Right cardiac atrium (tissue), 5 donors: ENCODE measurements at regions not wholly inside any gene's neighbourhood (a gene's known extent, or its start where the extent isn't known, plus 50 kb on each side); places are given as distances from the start of the nearest gene placed in this dataset.
A peak's percentile ranks its signal among the peaks of the same experiment; 100 is the strongest.

ENCODE experiments used
- ATAC-seq, 2 donors: fragments of 200-7000 bp; cut with Tn5 transposase; one replicate each; pipeline versions ENCODE4 v1.8.0 to v1.9.1; 2020; ENCODE audit warnings: moderate library complexity in 2 of 2, mild to moderate bottlenecking in 1 of 2
- DNase-seq, 3 donors: peaks; one replicate each; pipeline ENCODE4 v3.0.0-alpha.2; 2020
- H3K27ac ChIP-seq: one replicate; pipeline ENCODE4 v1.5.1; 2013; ENCODE audit warnings: mild to moderate bottlenecking, low read length, control low read depth, moderate library complexity
- H3K27me3 ChIP-seq: one replicate; pipeline ENCODE4 v1.6.1; 2013; ENCODE audit not compliant: control insufficient read depth, insufficient read depth
- H3K4me1 ChIP-seq: one replicate; pipeline ENCODE4 v1.6.1; 2013; ENCODE audit warnings: low read length; ENCODE audit not compliant: control insufficient read depth, insufficient read depth
- H3K4me3 ChIP-seq: one replicate; pipeline ENCODE4 v1.5.1; 2013; ENCODE audit warnings: low read length, control low read depth
- H3K9me3 ChIP-seq: one replicate; pipeline ENCODE4 v1.6.1; 2013; ENCODE audit warnings: low read length; ENCODE audit not compliant: control insufficient read depth
- WGBS: extraction: QIAGEN DNeasy Blood & Tissue Kit; methylation state at CpG from one replicate; pipeline ENCODE4 v1.1.7; 2013; 5-methylcytosine and 5-hydroxymethylcytosine counted together
- intact Hi-C, 4 donors: fragments of 100-400 bp; cut with DNase I; formaldehyde crosslinking; loops; one replicate each; pipeline versions ENCODE4 v1.11.0 to v1.14.0; 2022 to 2023
- donor health status: healthy with polysubstance abuse.
- donor health status: DM: no; HTN: yes; CAD: no.
- donor health status: DM: no; HTN: no; CAD: no.
- donor health status: DM: no; HTN: yes; CAD: no; lungs with severe emphysema.
- donor health status: DM: yes; HTN: yes; CAD: no.

DNA sequence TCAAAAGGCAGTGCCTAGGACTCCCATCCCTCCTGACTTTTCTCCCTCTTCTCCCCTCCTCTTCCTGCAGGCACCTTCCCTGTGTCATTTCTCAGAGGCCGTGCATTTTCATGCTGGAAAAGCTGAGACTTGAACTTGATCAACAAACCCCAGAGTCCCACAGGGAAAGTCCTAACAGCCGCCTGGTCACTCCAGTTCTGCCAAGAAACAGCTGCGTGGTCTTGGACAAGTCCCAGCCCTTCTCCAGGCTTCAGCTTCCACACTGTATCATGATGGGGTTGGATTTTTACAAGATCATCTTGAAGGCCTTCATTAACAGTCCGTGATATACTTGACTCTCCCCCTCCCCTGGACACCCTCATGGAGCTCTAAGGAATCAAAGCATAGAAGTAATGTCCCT is 366.0 kb downstream of the BCOR start:
- ATAC-seq (peak; percentile 6 to 25), DNase-seq (peak; percentile 50 to 77 (median 75))
- H3K4me1 ChIP-seq: peaks cover 9% of the 10 kb centered on the region
- intact Hi-C loops: loop anchor here in 2 of 4 donors (10.0 kb wide), 2 partner anchors 83 to 363 kb away; partner anchors contain the start of gene BCOR (in 1 of the 2)
- no peaks in the 10 kb centered on the region for H3K9me3 ChIP-seq
- 65% methylated on average over 4 of the region's 4 CpGs for WGBS
- H3K27ac ChIP-seq: no peak overlapping the region
- no peak overlapping the region for H3K4me3 ChIP-seq
- H3K27me3 ChIP-seq: no peaks in the 10 kb centered on the region

DNA sequence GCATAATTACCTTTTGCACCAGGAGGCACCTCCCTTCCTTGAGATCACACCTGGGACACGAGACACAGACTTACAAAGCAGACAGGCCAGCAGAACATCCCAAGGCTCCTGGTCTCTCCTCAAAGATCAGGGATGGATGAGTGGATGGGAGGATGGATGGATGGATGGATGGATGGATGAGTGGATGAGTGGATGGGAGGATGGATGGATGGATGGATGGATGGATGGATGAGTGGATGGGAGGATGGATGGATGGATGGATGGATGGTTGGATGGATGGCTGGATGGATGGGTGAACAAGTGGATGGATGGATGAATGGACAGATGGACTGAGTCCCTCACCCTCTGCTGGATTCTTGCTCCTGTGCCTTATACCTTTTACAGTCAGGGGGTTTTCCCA is 364.0 kb downstream of the BCOR start:
- 84% methylated on average over 1 of the region's 1 CpG for WGBS

DNA sequence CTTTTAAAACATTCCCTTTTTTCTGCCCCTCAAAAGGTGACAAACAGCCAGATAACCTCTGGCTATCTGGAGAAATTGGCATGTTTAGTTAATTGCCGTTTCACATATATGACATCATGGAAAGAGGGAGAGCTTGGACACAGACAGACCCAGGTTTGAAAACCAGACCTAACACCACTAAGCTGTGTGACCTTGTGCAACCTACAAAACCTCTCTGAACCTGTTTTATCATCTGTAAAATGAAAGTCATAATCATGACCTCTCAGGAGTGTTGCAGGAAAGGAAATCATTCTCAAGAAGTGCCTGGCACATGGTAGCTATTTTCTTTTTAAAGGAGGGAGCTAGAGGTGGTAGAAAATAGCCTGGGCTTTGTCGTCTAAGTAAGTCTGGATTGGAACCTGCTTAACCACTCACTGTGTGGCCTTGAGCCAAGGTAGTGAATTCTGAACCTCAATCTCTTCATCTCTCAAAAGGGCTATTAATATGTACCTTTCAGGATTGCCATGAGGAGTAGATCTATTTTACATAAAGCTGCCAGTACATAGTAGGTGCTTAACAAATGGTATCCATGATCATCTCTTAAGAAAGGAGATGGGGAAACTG is 363.5 kb downstream of the BCOR start:
- no peak for ATAC-seq
- intact Hi-C loops: loop anchor here in 2 of 4 donors (10.0 kb wide), 2 partner anchors 81 to 361 kb away; partner anchors contain the start of gene BCOR (in 1 of the 2)
- peaks cover 9% of the 10 kb centered on the region for H3K4me1 ChIP-seq
- no peak overlapping the region for H3K4me3 ChIP-seq
- no peaks in the 10 kb centered on the region for H3K27me3 ChIP-seq
- WGBS: 57% methylated on average over 2 of the region's 2 CpGs
- DNase-seq: no peak
- H3K9me3 ChIP-seq: no peaks in the 10 kb centered on the region
- no peak overlapping the region for H3K27ac ChIP-seq

More for the DNA sequence above, 364.0 kb downstream of the BCOR start:
- H3K9me3 ChIP-seq: no peaks in the 10 kb centered on the region
- ATAC-seq (no peak), DNase-seq (no peak)
- H3K27ac ChIP-seq: no peak overlapping the region
- intact Hi-C loops: loop anchor here in 2 of 4 donors (10.0 kb wide), 2 partner anchors 81 to 361 kb away; partner anchors contain the start of gene BCOR (in 1 of the 2)
- peaks cover 9% of the 10 kb centered on the region for H3K4me1 ChIP-seq
- H3K27me3 ChIP-seq: no peaks in the 10 kb centered on the region
- no peak overlapping the region for H3K4me3 ChIP-seq

DNA sequence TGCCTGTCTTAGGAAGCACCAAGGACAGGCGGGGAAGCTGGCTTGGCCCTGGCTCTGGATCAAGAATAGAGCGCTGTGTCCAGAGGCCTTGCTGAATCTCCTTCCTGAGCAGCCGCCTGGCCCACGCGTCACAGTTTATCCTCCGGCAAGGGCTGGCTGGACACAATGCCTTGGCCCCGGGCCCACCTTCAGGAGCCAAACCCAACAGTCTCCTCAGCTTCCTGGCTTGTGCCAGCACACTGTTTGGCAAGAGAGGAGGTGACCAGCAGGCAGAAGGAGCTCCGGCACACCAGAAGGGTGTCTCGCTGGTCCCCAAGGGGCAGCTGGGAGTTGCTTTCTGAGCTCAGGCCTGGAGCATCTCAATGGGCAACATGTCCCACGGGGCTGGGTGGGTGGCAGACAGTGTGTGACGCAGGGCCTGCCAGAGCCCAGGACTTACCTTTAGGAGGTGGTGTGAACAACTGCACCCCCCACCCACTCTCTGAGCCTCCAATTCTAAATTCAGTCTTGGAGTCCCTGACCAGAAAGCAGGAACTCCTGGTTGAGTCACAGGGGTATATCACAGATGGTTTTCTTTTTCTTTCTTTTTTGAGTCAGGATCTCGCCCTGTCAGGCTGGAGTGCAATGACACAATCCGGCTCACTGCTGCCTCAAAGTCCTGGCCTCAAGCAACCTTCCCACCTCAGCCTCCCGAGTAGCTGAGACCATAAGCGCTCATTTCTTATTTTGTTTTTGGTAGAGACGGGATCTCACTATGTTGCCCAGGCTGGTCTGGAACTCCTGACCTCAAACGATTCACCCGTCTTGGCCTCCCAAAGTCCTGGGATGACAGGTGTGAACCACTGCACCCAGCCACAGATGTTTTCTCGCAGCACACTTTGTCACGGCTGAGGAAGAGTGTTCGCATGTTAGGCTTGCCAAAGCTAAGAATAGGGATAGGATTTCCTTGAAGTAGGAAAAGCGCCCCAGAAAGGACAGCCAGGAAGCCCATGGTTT is 361.2 kb downstream of the BCOR start:
- Histone ChIP-seq H3K4me1 (peaks cover 6% of the 10 kb centered on the region), H3K27me3 (no peaks in the 10 kb centered on the region), H3K9me3 (no peaks in the 10 kb centered on the region), H3K27ac (peak overlapping the region; percentile 8), H3K4me3 (no peak overlapping the region)
- DNase-seq (peak; percentile 92 to 97 (median 95)), ATAC-seq (peak; percentile 96)
- 32% methylated on average over 22 of the region's 22 CpGs for WGBS
- intact Hi-C loops: loop anchor here in 2 of 4 donors (10.0 kb wide), 2 partner anchors 78 to 358 kb away; partner anchors contain the start of gene BCOR (in 1 of the 2)

DNA sequence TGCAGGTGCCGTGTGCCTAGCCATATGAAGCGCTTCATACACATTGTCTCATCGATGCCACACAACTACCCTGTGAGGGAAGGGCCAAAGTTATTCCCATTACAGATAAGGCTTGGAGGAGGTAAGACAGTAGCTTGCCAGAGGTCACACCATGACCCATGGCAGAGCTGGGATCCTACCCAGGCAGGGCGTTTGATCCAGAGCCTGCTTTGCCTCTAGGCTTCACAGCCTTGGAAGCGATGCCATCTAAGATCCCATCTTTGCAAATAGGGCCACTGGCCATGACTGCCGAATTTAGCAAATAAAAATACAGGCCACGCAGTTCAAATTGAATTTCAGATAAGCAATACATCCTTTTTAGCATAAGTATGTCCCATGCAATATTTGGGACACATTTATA is 358.2 kb downstream of the BCOR start:
- 67% methylated on average over 7 of the region's 7 CpGs for WGBS
- Histone ChIP-seq H3K27ac (no peak overlapping the region), H3K9me3 (no peaks in the 10 kb centered on the region), H3K4me3 (no peak overlapping the region), H3K4me1 (peaks cover 6% of the 10 kb centered on the region), H3K27me3 (no peaks in the 10 kb centered on the region)
- ATAC-seq (no peak), DNase-seq (no peak)
- intact Hi-C loops: loop anchor here in 2 of 4 donors (10.0 kb wide), 2 partner anchors 75 to 355 kb away; partner anchors contain the start of gene BCOR (in 1 of the 2)

DNA sequence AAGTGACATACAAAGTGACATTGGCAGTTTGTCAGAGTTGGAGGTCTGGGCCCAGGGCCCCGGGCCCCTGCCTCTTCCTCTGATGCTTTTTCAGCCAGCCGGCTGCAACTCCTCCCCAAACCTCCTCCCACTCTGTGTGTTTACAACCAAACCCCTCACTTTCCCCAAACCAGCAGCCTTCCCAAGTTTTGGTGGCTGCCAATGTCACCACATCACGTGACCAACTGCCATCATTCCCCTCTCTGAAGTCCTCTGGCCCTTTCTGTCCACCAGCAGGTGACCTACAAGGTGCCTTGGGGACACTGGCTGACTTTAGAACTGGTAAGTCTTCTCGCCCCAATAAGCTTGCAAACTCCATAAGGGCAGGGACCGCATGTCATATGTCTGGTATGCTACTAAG is 357.7 kb downstream of the BCOR start:
- ATAC-seq (no peak), DNase-seq (no peak)
- Histone ChIP-seq H3K9me3 (no peaks in the 10 kb centered on the region), H3K4me3 (no peak overlapping the region), H3K4me1 (peaks cover 6% of the 10 kb centered on the region), H3K27me3 (no peaks in the 10 kb centered on the region), H3K27ac (no peak overlapping the region)
- intact Hi-C loops: no loop called here
- WGBS: 74% methylated on average over 5 of the region's 5 CpGs

DNA sequence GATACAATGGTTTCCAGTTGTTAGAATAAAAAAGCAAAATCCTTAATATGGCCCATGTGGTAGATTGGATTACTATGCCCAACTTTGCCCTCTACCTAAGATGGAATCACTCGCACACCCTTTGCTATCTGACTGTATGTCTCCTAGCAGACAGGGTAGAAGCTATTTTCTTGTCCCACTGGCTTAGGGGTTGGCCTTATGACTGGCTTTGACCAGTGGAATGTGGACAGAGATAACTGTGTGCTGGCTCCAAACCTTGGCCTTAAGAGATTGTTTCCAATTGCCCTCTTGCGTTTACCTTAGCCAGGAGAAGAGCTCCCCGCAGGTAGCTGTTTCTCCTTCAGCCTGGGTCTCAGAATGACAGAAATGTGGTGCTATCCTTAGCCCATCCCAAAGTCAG is 355.9 kb downstream of the BCOR start:
- ATAC-seq (no peak), DNase-seq (no peak)
- no peak overlapping the region for H3K27ac ChIP-seq
- no peaks in the 10 kb centered on the region for H3K27me3 ChIP-seq
- WGBS: 85% methylated on average over 3 of the region's 3 CpGs
- H3K4me3 ChIP-seq: no peak overlapping the region
- no peaks in the 10 kb centered on the region for H3K4me1 ChIP-seq
- intact Hi-C loops: no loop called here
- no peaks in the 10 kb centered on the region for H3K9me3 ChIP-seq

DNA sequence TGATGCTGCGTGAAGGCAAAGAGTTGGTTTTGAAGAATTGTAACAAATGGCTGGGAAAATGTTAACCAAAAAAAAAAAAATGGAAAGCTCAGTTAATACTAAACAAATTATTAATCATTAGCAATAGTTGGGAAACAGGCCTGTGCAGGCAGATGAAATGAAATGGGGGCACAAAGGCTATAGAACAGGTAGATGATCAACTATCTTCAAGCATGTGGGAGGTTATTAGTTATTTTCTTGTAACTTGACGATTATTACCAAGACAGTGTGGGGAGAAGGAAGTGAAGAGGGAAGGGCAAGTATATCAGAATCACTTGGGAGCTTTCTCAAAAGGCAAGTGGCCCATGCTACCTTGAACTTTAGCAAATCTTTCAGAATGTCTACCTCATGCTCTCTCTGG is 351.9 kb downstream of the BCOR start:
- ATAC-seq (no peak), DNase-seq (no peak)
- Histone ChIP-seq H3K9me3 (no peaks in the 10 kb centered on the region), H3K27ac (no peak overlapping the region), H3K4me1 (peaks cover 5% of the 10 kb centered on the region), H3K4me3 (no peak overlapping the region), H3K27me3 (no peaks in the 10 kb centered on the region)
- WGBS: 93% methylated on average over 2 of the region's 2 CpGs
- intact Hi-C loops: no loop called here

DNA sequence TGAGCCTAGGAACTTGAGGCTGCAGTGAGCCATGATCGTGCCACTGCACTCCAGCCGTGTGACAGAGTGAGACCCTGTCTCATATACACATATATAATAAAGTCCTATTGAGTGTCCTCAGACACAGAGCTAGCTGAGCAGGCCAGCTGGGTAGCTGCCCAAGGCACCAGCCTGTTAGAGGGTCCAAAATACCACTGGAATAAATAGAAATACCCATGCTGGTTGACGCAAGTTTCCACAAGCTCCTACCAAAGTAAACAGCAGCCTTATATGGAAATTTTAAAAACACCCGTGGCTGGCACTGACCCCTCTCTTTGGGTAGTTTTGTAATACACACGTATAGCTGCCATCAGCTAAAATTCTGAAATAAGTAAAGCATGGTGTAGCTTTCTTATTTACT is 348.6 kb downstream of the BCOR start:
- DNase-seq (peak in 1 of 3 donors; percentile 72), ATAC-seq (peak; percentile 49 to 58)
- Histone ChIP-seq H3K27ac (no peak overlapping the region), H3K4me1 (peaks cover 5% of the 10 kb centered on the region), H3K9me3 (no peaks in the 10 kb centered on the region), H3K4me3 (no peak overlapping the region), H3K27me3 (no peaks in the 10 kb centered on the region)
- intact Hi-C loops: no loop called here
- WGBS: 59% methylated on average over 5 of the region's 5 CpGs

DNA sequence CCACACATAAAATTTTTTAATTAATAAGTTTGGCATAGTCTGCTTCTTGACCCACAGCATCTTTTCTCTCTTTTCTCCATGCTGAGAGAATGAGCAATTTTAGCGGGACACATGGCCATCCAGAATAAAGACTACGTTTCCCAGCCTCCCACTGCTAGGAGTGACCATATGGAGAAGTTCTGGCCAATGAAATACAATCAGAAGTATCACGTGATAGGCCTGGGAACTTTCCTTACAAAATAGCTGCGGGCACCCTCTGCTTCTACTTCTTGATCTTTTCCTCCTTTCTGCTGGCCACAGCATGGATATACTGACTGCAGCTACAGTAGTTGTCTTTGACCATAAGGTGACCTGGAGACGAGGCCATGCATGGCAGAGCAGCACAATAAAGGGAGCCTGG is 348.0 kb downstream of the BCOR start:
- intact Hi-C loops: no loop called here
- 75% methylated on average over 5 of the region's 5 CpGs for WGBS
- ATAC-seq: no peak

DNA sequence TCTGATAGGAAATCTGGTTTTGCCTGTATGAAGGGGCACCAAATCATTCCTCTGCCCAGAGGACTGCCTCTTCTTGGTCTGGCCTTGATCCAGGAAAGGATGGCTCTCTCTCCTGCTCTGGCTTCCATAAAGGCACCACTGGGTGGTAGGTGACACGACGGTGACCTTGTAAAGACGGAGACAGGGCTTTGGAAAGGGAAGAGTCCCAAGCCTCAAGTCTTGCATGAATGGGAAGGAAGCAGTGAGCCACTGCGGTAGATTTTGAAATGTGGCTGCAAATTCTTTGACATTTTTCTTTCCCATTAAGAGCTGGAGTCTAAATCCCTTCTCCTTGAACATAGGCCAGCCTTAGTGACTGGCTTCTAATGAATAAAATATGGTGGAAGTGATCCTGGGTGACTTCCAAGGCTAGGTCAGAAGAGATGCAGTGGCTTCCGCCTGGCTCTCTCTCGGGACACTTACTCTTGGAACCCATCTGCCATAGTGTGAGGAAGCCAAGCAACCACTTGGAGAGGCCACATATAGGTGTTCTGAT is 347.4 kb downstream of the BCOR start:
- intact Hi-C loops: no loop called here
- 75% methylated on average over 6 of the region's 6 CpGs for WGBS
- ATAC-seq (no peak), DNase-seq (no peak)
- H3K4me3 ChIP-seq: no peak overlapping the region
- H3K27me3 ChIP-seq: no peaks in the 10 kb centered on the region
- no peaks in the 10 kb centered on the region for H3K9me3 ChIP-seq
- H3K27ac ChIP-seq: no peak overlapping the region
- peaks cover 8% of the 10 kb centered on the region for H3K4me1 ChIP-seq

More for the DNA sequence above, 348.0 kb downstream of the BCOR start:
- Histone ChIP-seq H3K4me3 (no peak overlapping the region), H3K27me3 (no peaks in the 10 kb centered on the region), H3K9me3 (no peaks in the 10 kb centered on the region), H3K4me1 (peaks cover 5% of the 10 kb centered on the region), H3K27ac (no peak overlapping the region)
- no peak for DNase-seq
